ENCODE measurements at regions not wholly inside any gene's neighbourhood (a gene's known extent, or its start where the extent isn't known, plus 50 kb on each side); places are given as distances from the start of the nearest gene placed in this dataset.
"Not testable (repeated sequence)": the region's sequence is repeated elsewhere in the genome, so short reads cannot be mapped to it uniquely, and the experiment has no call there.

DNA sequence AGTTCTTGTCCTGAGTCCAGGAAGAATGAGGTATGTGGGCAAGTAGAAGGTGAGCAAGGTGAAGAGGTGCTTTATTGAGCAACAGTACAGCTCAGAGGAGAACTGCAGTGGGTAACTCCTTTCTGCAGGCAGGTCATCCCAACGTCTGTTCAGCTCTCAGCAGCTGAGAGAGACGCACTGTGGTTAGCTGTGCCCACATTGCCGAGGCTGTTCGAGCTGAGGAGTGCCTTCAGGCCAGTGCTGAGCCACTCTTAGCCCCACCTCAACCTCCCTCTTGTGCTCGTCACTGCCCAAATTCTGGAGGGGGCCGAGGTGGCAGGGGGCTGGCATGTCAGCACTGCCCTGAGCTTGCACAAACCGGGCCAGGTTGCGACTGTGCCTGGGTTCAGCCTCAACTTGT, 191.8 kb downstream of the CWH43 start:
- DNase-seq (ENCODE audit: low spot score in 2 of 2); H3K4me1 ChIP-seq; H3K27ac ChIP-seq; H3K27me3 ChIP-seq; H3K4me3 ChIP-seq; H3K9me3 ChIP-seq; H3K36me3 ChIP-seq; intact Hi-C loops (cut with DNase I): not testable (repeated sequence)

DNA sequence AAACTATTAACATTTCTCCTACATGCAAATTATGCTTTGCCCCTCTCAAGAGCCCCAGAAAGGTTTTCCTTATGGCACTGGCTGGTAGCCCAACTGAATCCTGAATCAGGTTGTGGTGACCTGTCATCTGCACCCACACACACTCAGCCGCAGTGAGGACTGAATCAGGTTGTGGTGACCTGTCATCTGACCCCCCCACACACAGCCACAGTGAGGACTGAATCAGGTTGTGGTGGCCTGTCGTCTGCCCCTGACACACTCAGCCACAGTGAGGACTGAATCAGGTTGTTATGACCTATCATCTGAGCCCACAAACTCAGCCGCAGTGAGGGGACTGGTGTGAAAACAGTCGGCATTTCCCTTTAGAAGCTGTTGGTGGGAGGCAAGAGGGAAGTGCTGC, 195.0 kb downstream of the CWH43 start:
- DNase-seq (ENCODE audit: low spot score in 2 of 2); H3K4me3 ChIP-seq; H3K9me3 ChIP-seq; H3K27ac ChIP-seq; H3K27me3 ChIP-seq; H3K4me1 ChIP-seq; H3K36me3 ChIP-seq; intact Hi-C loops (cut with DNase I): not testable (repeated sequence)

DNA sequence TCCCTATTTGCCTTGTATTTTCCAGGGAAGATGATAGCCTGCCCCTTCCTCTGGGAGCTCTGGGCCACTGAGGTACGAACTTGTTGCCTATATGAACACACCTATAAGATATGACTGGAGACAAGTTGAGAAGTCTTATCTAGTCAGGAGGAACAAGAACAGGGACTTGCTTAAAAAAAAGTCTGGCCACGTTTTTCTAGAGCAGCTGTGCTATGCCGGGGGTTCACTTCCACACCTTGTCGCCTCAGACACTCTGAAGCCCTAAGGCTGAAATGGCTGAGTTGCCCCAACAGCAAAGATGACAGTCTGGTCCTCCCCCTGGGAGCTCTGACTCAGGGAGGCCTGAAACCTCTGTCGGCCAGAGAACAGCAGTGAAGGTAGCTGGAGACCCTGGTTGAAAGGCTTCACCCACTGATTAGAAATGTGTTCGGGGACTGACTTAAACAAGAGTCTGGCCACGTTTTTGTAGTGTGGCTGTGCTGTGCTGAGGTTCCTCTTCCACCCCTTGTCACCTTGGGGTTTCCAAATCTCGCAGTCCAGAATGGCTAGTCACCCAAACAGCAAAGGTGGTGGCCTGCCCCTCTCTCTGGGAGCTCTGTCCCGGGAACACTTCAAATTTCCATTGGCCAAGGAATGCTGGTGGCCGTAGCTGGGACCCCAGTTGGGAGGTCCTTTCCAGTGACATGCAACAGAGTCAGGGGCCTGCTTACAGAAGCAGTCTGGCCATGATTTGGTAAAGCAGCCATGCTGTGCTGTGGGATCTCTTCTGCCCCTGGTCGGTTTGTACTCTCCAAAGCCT, 225.5 kb downstream of the CWH43 start:
- intact Hi-C loops (cut with DNase I); DNase-seq (ENCODE audit: low spot score in 2 of 2); H3K36me3 ChIP-seq; H3K9me3 ChIP-seq; H3K4me3 ChIP-seq; H3K4me1 ChIP-seq; H3K27me3 ChIP-seq; H3K27ac ChIP-seq: not testable (repeated sequence)

DNA sequence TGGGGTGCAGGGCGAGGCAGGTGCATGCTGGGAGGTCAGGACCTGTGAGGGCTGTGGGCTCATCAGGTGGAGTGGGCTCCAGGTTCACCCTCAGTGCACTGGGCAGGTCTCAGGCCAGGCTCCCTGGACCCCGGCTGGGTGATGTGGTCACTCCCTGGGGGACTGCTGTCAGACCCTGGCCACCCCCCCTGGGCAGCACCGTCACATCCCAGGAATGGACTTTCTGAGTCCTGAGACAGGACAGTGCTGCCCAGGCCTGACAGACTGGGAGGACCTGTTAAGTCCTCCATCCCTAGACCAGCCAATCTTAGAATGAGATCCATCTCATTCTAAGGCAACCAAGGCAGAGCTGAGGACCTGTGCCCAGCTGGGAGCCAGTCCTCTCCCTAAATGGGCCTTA, 227.2 kb downstream of the CWH43 start:
- intact Hi-C loops (cut with DNase I); H3K4me1 ChIP-seq; H3K27ac ChIP-seq; H3K9me3 ChIP-seq; H3K27me3 ChIP-seq; H3K4me3 ChIP-seq; H3K36me3 ChIP-seq; DNase-seq (ENCODE audit: low spot score in 2 of 2): not testable (repeated sequence)

DNA sequence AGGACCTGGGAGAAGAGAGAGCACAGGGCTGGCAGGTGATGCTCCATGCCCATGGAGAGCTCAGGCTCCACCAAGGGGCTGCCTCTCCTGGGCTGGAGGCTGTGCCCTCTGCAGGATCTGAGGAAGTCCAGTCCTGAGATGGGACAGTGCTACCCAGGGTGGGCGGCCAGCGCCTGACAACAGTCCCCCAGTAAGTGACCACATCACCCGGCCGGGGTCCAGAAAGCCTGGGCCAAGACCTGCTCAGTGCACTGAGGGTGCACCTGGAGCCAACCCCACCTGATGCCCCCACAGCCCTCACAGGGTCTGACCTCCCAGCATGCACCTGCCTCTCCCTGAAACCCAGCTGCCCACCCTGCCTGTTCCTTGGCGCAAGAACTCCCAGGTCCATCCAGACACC, 227.7 kb downstream of the CWH43 start:
- H3K4me1 ChIP-seq; H3K36me3 ChIP-seq; H3K9me3 ChIP-seq; DNase-seq (ENCODE audit: low spot score in 2 of 2); H3K4me3 ChIP-seq; H3K27me3 ChIP-seq; H3K27ac ChIP-seq; intact Hi-C loops (cut with DNase I): not testable (repeated sequence)

- DNase-seq (ENCODE audit: low spot score in 2 of 2); H3K9me3 ChIP-seq; intact Hi-C loops (cut with DNase I); H3K4me1 ChIP-seq; H3K4me3 ChIP-seq; H3K36me3 ChIP-seq; H3K27ac ChIP-seq; H3K27me3 ChIP-seq: not testable (repeated sequence)
Observed at GRCh38 chr4:49214453-49215081, 228.5 kb downstream of the CWH43 start.

- H3K27me3 ChIP-seq; H3K9me3 ChIP-seq; intact Hi-C loops (cut with DNase I); DNase-seq (ENCODE audit: low spot score in 2 of 2); H3K4me3 ChIP-seq; H3K36me3 ChIP-seq; H3K4me1 ChIP-seq; H3K27ac ChIP-seq: not testable (repeated sequence)
Observed at GRCh38 chr4:49215082-49215479, 229.0 kb downstream of the CWH43 start.

DNA sequence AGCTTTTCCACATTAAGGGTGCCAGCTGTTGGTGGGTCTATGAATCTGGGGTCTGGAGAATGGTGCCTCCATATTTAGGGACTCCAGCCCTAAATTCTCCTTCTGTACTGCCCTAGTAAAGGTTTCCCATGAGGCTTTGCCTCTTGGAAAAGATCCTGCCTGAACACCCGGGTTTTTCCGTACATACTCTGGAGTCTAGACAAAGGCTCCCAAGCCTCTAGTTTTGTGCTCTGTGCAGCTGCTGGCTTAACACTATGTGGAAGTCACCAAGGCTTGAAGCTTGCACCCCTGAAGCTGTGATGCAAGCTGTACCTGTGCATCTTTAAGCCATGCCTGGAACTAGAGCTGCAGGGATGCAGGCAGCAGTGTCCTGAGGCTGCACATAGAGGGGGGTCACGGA, 230.5 kb downstream of the CWH43 start:
- DNase-seq (ENCODE audit: low spot score in 2 of 2); H3K36me3 ChIP-seq; H3K27me3 ChIP-seq; H3K4me3 ChIP-seq; H3K4me1 ChIP-seq; H3K27ac ChIP-seq; intact Hi-C loops (cut with DNase I); H3K9me3 ChIP-seq: not testable (repeated sequence)

DNA sequence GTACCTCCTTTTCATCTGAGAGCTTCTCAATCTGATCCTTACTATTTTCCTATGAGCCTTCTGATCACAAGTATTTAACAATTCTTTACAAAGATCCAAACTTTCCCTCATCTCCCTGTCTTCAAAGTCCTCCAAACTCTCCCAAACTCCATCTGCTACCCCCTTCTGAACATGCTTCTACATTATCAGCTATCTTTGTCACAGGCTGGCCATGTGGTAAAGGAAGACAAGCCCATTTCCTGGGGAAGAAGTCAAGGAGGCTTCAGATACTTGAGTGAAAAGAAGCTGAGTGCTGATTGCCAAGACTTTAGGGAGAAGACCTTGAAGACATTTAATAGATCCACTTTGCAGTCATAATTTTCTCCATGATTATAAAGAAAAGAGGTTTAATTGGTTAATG, 231.4 kb downstream of the CWH43 start:
- Histone ChIP-seq H3K4me1 (no peaks in the 10 kb centered on the region), H3K36me3 (no peaks in the 10 kb centered on the region), H3K9me3 (no peaks in the 10 kb centered on the region), H3K27ac (no peak overlapping the region), H3K4me3 (no peak overlapping the region), H3K27me3 (no peaks in the 10 kb centered on the region)
- intact Hi-C loops (cut with DNase I), result no loop called here
- TF ChIP-seq, protein P1, sequence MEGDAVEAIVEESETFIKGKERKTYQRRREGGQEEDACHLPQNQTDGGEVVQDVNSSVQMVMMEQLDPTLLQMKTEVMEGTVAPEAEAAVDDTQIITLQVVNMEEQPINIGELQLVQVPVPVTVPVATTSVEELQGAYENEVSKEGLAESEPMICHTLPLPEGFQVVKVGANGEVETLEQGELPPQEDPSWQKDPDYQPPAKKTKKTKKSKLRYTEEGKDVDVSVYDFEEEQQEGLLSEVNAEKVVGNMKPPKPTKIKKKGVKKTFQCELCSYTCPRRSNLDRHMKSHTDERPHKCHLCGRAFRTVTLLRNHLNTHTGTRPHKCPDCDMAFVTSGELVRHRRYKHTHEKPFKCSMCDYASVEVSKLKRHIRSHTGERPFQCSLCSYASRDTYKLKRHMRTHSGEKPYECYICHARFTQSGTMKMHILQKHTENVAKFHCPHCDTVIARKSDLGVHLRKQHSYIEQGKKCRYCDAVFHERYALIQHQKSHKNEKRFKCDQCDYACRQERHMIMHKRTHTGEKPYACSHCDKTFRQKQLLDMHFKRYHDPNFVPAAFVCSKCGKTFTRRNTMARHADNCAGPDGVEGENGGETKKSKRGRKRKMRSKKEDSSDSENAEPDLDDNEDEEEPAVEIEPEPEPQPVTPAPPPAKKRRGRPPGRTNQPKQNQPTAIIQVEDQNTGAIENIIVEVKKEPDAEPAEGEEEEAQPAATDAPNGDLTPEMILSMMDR (IDR thresholded peaks at IDR 0.05), result no peak
- DNase-seq (ENCODE audit: low spot score in 2 of 2), result no peak

GRCh38 chr4:49218094-49218493, 232.0 kb downstream of the CWH43 start:
- H3K27ac ChIP-seq; H3K4me3 ChIP-seq; H3K36me3 ChIP-seq; intact Hi-C loops (cut with DNase I); H3K9me3 ChIP-seq; H3K4me1 ChIP-seq; DNase-seq (ENCODE audit: low spot score in 2 of 2); H3K27me3 ChIP-seq: not testable (repeated sequence)

DNA sequence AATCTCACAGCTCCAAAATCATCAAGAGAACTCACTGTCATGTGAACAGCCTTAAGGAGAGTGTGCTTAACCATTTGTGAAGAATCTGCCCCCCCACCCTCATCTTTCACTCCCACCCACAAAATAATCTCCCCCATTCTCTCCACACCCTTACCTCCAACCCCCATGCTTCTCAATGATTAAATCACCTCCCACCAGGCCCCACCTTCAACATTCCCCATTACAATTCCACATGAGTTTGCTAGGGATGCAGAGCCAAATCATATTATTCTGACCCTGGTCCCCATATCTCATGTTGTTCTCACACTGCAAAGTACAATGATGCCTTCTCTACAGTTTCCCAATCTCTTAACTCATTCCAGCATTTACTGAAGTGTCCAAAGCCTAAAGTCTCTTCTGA, 232.9 kb downstream of the CWH43 start:
- H3K27me3 ChIP-seq; H3K9me3 ChIP-seq; DNase-seq (ENCODE audit: low spot score in 2 of 2); intact Hi-C loops (cut with DNase I); H3K36me3 ChIP-seq; H3K27ac ChIP-seq; H3K4me1 ChIP-seq; H3K4me3 ChIP-seq: not testable (repeated sequence)

GRCh38 chr4:49219489-49220225, 233.6 kb downstream of the CWH43 start:
- H3K4me1 ChIP-seq; H3K4me3 ChIP-seq; H3K27ac ChIP-seq; H3K27me3 ChIP-seq; DNase-seq (ENCODE audit: low spot score in 2 of 2); intact Hi-C loops (cut with DNase I); H3K36me3 ChIP-seq; H3K9me3 ChIP-seq: not testable (repeated sequence)

Measured in ascending aorta (tissue), 2 donors.